ENCODE measurements at regions not wholly inside any gene's neighbourhood (a gene's known extent, or its start where the extent isn't known, plus 50 kb on each side); places are given as distances from the start of the nearest gene placed in this dataset.

DNA sequence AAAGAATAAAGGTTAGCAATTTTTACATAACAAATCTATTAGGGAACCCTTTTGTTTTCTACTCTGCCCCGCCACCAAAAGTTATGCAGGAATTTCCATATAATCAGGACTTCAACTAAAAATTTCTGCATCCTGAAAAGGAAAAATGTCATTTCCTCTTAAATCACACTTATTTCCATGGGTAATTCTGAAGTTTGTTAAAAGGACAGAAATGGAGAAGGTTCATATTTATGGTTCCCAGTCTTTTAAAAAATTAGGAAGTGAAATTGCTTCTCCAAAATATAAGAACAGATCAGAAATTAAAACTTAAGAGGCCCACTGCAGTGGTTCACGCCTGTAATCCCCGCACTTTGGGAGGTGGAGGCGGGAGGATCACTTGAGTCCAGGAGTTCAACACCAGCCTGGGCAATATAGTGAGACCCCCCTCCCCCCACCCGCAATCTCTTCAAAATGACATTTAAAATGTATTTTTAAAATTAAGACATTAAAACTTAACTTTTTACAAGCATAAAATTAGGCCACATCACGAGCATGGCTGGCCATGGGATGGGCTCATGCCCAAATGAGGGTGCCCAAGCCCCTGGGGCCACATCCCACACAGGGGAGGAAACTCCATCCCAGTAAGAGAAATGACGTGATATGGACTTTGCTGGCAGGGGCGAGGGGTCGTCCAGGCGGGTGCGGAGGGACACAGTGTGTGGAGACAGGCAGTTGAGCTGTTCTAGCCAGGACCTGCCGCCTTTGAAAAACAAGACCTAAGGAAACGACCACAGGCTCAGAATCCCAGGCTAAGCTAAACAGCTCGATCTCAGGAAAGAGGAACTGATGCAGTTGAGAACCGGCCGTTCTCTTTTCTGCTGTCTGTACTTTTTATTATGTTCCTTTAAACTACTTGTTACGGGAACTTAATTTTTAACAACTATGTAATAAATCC lies 51.3 kb upstream of the NFE2L3 start:
- Histone ChIP-seq H3K4me1 (ENCODE audit: control insufficient read depth, extremely low read depth, insufficient read depth, low read length) (peaks cover 13% of the 10 kb centered on the region), H3K79me2 (ENCODE audit: control insufficient read depth, insufficient read depth, low read length) (no peaks in the 10 kb centered on the region), H3K36me3 (ENCODE audit: control insufficient read depth in 2 of 2, extremely low read depth in 1 of 2, insufficient read depth in 2 of 2, low read length in 2 of 2) (no peaks in the 10 kb centered on the region), H3K27me3 (ENCODE audit: control insufficient read depth in 2 of 2, insufficient read depth in 2 of 2, low read length in 2 of 2) (no peaks in the 10 kb centered on the region), H3K4me3 (replicated peaks in 1 of 3; ENCODE audit: insufficient read depth in 1 of 3, low read depth in 1 of 3, low read length in 3 of 3) (peak overlapping the region in 1 of 3 experiments; percentile 51), H3K9ac (replicated peaks; ENCODE audit: extremely low read depth, insufficient read depth, low read length) (no peak overlapping the region), H3K27ac (ENCODE audit: insufficient read depth, low read depth, low read length) (peak overlapping the region; percentile 52), H3K4me2 (ENCODE audit: insufficient read depth, low read length) (peak overlapping the region; percentile 71), H2AFZ (ENCODE audit: low read depth, low read length) (peak overlapping the region; percentile 100), H4K20me1 (replicated peaks; ENCODE audit: control insufficient read depth, extremely low read depth, insufficient read depth, low read length) (no peaks in the 10 kb centered on the region), H3K9me3 (replicated peaks; ENCODE audit: control insufficient read depth, insufficient read depth, low read length) (no peaks in the 10 kb centered on the region), H3K9me1 (replicated peaks; ENCODE audit: control insufficient read depth, extremely low read depth, insufficient read depth, low read length) (no peaks in the 10 kb centered on the region)
- intact Hi-C loops (cut with micrococcal nuclease): loop anchor here (2.0 kb wide), 1 partner anchor 52 kb away; the partner anchor contains the start of gene NFE2L3
- dilution Hi-C loops (cut with MboI; ENCODE audit: extremely low pct_ligation_motif_present, low sequenced_read_pairs): no loop called here
- peak; percentile 44 for FAIRE-seq
- TF ChIP-seq POLR2A (IDR thresholded peaks at IDR 0.05; ENCODE audit: low read depth, low read length) (no peak), EZH2 (IDR thresholded peaks at IDR 0.05; ENCODE audit: borderline replicate concordance, low read depth, low read length, severe bottlenecking) (no peak), POLR2AphosphoS5 (IDR thresholded peaks at IDR 0.05; ENCODE audit: insufficient read depth, low read depth, low read length) (no peak), MYC (IDR thresholded peaks at IDR 0.05; ENCODE audit: low read depth, low read length) (no peak), FOS (IDR thresholded peaks at IDR 0.05; ENCODE audit: borderline replicate concordance, insufficient read depth, low read length) (no peak), JUN (IDR thresholded peaks at IDR 0.05; ENCODE audit: borderline replicate concordance, insufficient read depth, insufficient read length, low read depth) (no peak), GATA2 (IDR thresholded peaks at IDR 0.05; ENCODE audit: insufficient read depth, insufficient read length, low read depth, low read length) (no peak)
- TF ChIP-seq, protein P1, sequence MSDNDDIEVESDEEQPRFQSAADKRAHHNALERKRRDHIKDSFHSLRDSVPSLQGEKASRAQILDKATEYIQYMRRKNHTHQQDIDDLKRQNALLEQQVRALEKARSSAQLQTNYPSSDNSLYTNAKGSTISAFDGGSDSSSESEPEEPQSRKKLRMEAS (IDR thresholded peaks at IDR 0.05; ENCODE audit: insufficient read depth, insufficient read length): no peak
- TF ChIP-seq, protein P2, sequence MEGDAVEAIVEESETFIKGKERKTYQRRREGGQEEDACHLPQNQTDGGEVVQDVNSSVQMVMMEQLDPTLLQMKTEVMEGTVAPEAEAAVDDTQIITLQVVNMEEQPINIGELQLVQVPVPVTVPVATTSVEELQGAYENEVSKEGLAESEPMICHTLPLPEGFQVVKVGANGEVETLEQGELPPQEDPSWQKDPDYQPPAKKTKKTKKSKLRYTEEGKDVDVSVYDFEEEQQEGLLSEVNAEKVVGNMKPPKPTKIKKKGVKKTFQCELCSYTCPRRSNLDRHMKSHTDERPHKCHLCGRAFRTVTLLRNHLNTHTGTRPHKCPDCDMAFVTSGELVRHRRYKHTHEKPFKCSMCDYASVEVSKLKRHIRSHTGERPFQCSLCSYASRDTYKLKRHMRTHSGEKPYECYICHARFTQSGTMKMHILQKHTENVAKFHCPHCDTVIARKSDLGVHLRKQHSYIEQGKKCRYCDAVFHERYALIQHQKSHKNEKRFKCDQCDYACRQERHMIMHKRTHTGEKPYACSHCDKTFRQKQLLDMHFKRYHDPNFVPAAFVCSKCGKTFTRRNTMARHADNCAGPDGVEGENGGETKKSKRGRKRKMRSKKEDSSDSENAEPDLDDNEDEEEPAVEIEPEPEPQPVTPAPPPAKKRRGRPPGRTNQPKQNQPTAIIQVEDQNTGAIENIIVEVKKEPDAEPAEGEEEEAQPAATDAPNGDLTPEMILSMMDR (IDR thresholded peaks at IDR 0.05; ENCODE audit: extremely low read depth in 1 of 2, insufficient read depth in 1 of 2, low read depth in 1 of 2, low read length in 2 of 2): no peak
- ChIA-PET CTCF (interaction anchor here (0.7 to 1.1 kb wide), 3 partner anchors 9 to 269 kb away, joined by 3 read pairs; no protein-coding TSS in a partner anchor), POLR2A (no interaction called here)
- DNase-seq (ENCODE audit: low read depth, low spot score): no peak
- BruUV-seq (replicated peaks): no TSS peak
